Cardiac muscle cell (in vitro differentiated cells and primary cell): ENCODE measurements at regions not wholly inside any gene's neighbourhood (a gene's known extent, or its start where the extent isn't known, plus 50 kb on each side); places are given as distances from the start of the nearest gene placed in this dataset.

ENCODE experiments used
- DNase-seq, 2 donors: peaks; one replicate each; pipeline versions ENCODE4 v3.0.0 to v3.0.0-alpha.2; 2010 to 2017; ENCODE audit warnings: low read depth in 1 of 2, low spot score in 1 of 2
- H3K27ac ChIP-seq: fragments of 200-600 bp; sonication (generic); 2 replicates; pipeline ENCODE4 v1.5.1; 2016
- H3K27me3 ChIP-seq: fragments of 200-600 bp; sonication (generic); 2 replicates; pipeline ENCODE4 v1.6.0; 2016; ENCODE audit warnings: control low read depth
- H3K36me3 ChIP-seq: fragments of 200-600 bp; sonication (generic); 2 replicates; pipeline ENCODE4 v1.5.1; 2016; ENCODE audit warnings: control low read depth
- H3K4me1 ChIP-seq: fragments of 200-600 bp; sonication (generic); 2 replicates; pipeline ENCODE4 v1.8.1; 2017; ENCODE audit warnings: low read depth, mild to moderate bottlenecking, mixed run types
- H3K4me3 ChIP-seq: fragments of 200-600 bp; sonication (generic); 2 replicates; pipeline ENCODE4 v1.5.1; 2016; ENCODE audit warnings: mild to moderate bottlenecking
- H3K9me3 ChIP-seq: fragments of 200-600 bp; sonication (generic); 2 replicates; pipeline ENCODE4 v1.5.1; 2017; ENCODE audit warnings: low read depth, mild to moderate bottlenecking, control low read depth
- CTCF ChIP-seq: IDR thresholded peaks from 2 replicates; pipeline ENCODE4 v1.5.1; 2012; ENCODE audit warnings: low read depth, mild to moderate bottlenecking, low read length

- Histone ChIP-seq H3K4me1 (no peaks in the 10 kb centered on the region), H3K27ac (no peak overlapping the region), H3K9me3 (no peaks in the 10 kb centered on the region), H3K36me3 (no peaks in the 10 kb centered on the region), H3K4me3 (no peak overlapping the region), H3K27me3 (no peaks in the 10 kb centered on the region)
- TF ChIP-seq CTCF, result no peak
- DNase-seq, result no peak
These were observed 585.0 kb upstream of the NXPH2 start for GRCh38 chr2:139365189-139365588.

- no peak for DNase-seq
- TF ChIP-seq CTCF, result no peak
These were observed 580.5 kb upstream of the NXPH2 start for GRCh38 chr2:139360654-139361053.

GRCh38 chr2:139359818-139360217 lies 579.6 kb upstream of the NXPH2 start:
- DNase-seq, result no peak

More at GRCh38 chr2:139360654-139361053, 580.5 kb upstream of the NXPH2 start:
- no peak overlapping the region for H3K27ac ChIP-seq
- H3K27me3 ChIP-seq, result no peaks in the 10 kb centered on the region
- H3K36me3 ChIP-seq, result no peaks in the 10 kb centered on the region
- H3K4me3 ChIP-seq, result no peak overlapping the region
- no peaks in the 10 kb centered on the region for H3K9me3 ChIP-seq
- no peaks in the 10 kb centered on the region for H3K4me1 ChIP-seq

GRCh38 chr2:139357972-139358371 lies 577.8 kb upstream of the NXPH2 start:
- no peak for TF ChIP-seq CTCF
- Histone ChIP-seq H3K4me1 (no peaks in the 10 kb centered on the region), H3K36me3 (no peaks in the 10 kb centered on the region), H3K9me3 (no peaks in the 10 kb centered on the region), H3K27ac (no peak overlapping the region), H3K27me3 (no peaks in the 10 kb centered on the region), H3K4me3 (no peak overlapping the region)
- no peak for DNase-seq

More at GRCh38 chr2:139359818-139360217, 579.6 kb upstream of the NXPH2 start:
- Histone ChIP-seq H3K27ac (no peak overlapping the region), H3K4me3 (no peak overlapping the region), H3K9me3 (no peaks in the 10 kb centered on the region), H3K4me1 (no peaks in the 10 kb centered on the region), H3K27me3 (no peaks in the 10 kb centered on the region), H3K36me3 (no peaks in the 10 kb centered on the region)
- TF ChIP-seq CTCF, result no peak

- no peak for TF ChIP-seq CTCF
- no peak for DNase-seq
These were observed 574.3 kb upstream of the NXPH2 start for GRCh38 chr2:139354518-139354917.

GRCh38 chr2:139353874-139354273 lies 573.7 kb upstream of the NXPH2 start:
- Histone ChIP-seq H3K36me3 (no peaks in the 10 kb centered on the region), H3K9me3 (no peaks in the 10 kb centered on the region), H3K27ac (no peak overlapping the region), H3K4me3 (no peak overlapping the region), H3K27me3 (no peaks in the 10 kb centered on the region), H3K4me1 (no peaks in the 10 kb centered on the region)
- no peak for TF ChIP-seq CTCF
- DNase-seq, result no peak

More at GRCh38 chr2:139354518-139354917, 574.3 kb upstream of the NXPH2 start:
- Histone ChIP-seq H3K4me3 (no peak overlapping the region), H3K27ac (no peak overlapping the region), H3K4me1 (no peaks in the 10 kb centered on the region), H3K9me3 (no peaks in the 10 kb centered on the region), H3K27me3 (no peaks in the 10 kb centered on the region), H3K36me3 (no peaks in the 10 kb centered on the region)
